Activated CD4-positive, alpha-beta T cell treated with anti-CD3 and anti-CD28 coated beads, Interleukin-2, amount 50 U/mL, for 16 hours (primary cell): ENCODE measurements at regions not wholly inside any gene's neighbourhood (a gene's known extent, or its start where the extent isn't known, plus 50 kb on each side); places are given as distances from the start of the nearest gene placed in this dataset.
A peak's percentile ranks its signal among the peaks of the same experiment; 100 is the strongest.

Source experiments
- DNase-seq: peaks from one replicate; pipeline ENCODE4 v3.0.0-alpha.2; 2020

DNA sequence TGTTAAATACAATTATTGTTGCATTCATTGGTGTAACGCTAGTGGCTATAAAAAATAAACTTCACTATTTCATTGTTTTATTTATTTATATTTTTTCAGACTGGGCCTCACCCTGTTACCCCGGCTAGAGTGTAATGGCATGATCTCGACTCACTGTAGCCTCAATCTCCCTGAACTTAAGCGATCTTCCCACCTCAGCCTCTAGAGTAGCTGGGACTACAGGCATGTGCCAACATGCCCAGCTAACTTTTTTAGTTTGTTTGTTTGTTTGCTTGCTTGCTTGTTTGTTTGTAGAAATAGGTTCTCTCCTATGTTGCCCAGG, 387.4 kb upstream of the PTBP2 start:
- DNase-seq = no peak

GRCh38 chr1:96338622-96339021, 383.0 kb upstream of the PTBP2 start:
- DNase-seq = no peak

DNA sequence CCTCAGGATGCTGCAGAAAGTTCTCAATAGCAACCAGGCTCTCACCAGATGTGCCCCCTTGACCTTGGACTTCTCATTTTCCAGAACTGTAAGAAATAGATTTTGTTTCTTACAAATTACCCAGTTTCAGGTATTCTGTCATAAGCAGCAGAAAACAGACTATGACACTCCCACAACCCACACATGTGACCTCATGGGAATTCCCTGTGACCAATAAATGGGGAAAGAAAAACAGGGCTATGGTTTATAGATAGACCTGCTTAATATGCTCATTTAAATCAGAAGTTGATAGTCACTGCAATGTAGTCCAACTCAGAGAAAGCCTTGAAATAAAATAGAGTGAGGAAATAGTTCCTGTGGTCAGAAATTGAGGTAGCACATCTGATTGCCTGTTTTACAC, 380.9 kb upstream of the PTBP2 start:
- no peak for DNase-seq

DNA sequence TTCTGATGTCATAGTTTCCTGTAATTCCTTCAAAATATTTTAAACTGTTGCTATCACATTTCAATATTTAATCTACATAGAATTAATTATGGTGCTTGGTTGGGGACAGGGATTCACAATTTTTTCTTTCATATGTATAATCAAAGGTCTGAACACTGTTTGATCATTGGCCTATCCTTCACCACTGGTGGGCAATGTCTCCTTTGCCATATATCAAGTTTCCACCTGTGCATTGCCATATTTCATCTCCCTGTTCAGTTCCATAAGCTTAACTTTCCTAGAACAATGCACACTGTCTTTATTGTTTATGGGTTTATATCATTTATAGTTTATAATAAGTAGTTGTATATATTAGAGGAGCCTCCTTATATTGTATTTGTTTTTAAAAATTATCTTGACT, 374.9 kb upstream of the PTBP2 start:
- DNase-seq = no peak

GRCh38 chr1:96349896-96350295, 371.7 kb upstream of the PTBP2 start:
- DNase-seq = no peak

DNA sequence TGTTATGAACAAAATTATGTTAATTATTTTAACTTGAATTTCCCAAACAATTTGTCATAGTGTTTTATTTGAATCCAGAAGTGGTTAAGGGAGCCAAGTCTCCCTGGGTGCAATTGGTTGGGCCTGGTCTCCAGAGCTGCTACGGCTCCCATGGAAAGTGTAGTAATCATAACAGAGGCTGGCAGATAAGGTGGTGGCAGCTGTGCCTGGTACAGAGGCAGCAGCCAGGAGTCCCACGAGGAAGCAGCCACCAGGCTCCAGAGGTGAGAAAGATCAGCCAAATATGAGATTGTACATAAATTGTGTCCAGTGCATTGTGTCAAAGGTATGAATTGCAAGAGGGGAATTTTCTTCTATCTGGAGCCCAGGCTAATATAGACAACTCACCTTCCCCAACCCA, 368.9 kb upstream of the PTBP2 start:
- DNase-seq = no peak

- no peak for DNase-seq
These were observed 366.1 kb upstream of the PTBP2 start for GRCh38 chr1:96355521-96355920.

GRCh38 chr1:96355961-96356360, 365.6 kb upstream of the PTBP2 start:
- no peak for DNase-seq

- no peak for DNase-seq
These were observed 364.3 kb upstream of the PTBP2 start for GRCh38 chr1:96357141-96357765.

- no peak for DNase-seq
These were observed 363.5 kb upstream of the PTBP2 start for GRCh38 chr1:96358057-96358456.

DNA sequence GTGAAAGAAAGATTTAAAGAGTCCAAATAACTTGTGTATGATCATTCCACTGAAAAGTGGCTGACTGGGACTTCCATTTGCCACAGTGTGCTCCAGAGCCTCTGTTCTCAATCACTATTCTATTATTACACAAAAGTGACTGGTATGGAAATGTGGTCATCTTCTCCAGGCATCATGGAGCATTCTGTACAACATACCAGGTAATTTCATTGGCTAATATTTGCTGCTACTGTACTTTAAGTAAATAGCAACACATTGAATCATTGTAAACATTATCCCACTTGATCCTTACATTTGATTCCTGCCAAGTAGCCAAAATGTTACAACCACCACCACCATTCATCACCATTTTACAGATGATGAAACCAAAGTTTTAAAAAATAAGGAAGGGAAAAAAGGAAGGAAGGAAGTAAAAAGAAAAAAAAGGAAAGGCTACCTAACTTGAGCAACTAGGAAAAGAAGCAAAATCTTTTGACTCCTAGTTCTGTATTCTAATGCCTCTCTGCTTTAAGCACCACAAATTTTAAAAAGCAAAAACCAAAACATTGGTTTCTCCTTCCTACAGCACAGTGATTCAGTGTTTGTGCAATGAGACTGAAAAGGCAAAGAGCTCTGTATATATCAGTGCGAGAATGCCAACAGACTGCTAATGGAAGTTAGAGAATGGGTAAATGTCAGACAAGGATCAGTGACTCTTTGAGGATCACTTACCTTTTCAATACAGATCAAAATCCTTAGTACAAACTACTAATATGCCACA, 361.4 kb upstream of the PTBP2 start:
- DNase-seq = no peak

GRCh38 chr1:96361271-96361856, 360.2 kb upstream of the PTBP2 start:
- no peak for DNase-seq

DNA sequence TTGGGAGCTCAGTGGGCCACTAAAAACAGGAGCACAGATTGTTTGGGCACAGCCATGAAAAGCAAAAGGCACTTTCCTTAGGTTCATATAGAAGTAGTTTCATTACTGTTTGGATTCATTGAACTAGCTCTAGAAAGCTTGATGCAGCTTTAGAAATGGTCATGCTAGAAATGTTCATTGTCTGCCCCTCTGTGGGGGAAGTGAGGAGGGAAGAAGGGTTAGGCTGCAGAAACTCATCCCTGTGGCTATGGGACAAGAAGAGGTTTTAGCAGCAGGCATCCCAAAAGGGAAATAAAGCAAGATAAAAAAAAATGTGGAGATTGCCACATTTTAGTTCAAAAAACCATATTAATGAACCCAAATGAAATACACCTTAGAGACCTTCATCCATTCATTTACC, 359.6 kb upstream of the PTBP2 start:
- no peak for DNase-seq

GRCh38 chr1:96362623-96363022, 359.0 kb upstream of the PTBP2 start:
- DNase-seq = peak; percentile 71

DNA sequence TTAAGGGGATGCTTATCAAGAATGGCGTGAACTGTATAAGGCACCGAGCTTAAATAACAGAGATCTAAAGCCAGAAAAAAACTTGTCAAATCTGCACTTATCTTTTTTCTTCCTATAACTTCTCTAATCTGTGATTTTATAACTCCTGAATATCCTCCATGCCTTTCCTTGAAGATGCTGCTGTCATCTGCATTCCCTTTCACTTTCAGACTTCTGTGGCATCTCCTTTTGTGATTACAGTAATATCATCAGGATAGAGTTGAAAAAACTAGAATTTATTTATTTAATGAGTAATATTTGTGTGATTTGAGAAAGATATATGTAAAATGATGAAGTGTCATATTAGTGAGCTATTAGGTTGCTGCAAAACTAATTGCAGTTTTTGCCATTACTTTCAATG, 357.8 kb upstream of the PTBP2 start:
- DNase-seq = no peak

GRCh38 chr1:96364576-96364975, 357.0 kb upstream of the PTBP2 start:
- DNase-seq = no peak

DNA sequence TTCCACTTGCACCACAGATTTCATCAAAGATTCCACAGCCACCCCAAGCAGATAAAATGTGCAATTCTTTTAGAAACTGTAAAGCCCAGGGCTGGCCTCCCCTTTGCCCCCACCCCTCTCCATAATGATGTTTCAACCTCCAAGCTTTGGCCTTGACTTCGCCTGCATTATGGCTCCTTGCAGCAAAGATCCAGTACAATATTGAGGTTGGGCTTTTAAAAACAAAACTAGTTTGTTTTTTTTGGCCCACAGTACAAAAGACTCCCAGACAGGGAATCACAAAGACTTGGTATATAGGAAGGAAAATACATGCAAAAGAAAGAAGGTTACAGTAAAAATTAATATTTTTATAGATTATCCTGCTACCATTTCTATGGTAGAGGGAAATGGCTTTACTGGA, 356.5 kb upstream of the PTBP2 start:
- no peak for DNase-seq

DNA sequence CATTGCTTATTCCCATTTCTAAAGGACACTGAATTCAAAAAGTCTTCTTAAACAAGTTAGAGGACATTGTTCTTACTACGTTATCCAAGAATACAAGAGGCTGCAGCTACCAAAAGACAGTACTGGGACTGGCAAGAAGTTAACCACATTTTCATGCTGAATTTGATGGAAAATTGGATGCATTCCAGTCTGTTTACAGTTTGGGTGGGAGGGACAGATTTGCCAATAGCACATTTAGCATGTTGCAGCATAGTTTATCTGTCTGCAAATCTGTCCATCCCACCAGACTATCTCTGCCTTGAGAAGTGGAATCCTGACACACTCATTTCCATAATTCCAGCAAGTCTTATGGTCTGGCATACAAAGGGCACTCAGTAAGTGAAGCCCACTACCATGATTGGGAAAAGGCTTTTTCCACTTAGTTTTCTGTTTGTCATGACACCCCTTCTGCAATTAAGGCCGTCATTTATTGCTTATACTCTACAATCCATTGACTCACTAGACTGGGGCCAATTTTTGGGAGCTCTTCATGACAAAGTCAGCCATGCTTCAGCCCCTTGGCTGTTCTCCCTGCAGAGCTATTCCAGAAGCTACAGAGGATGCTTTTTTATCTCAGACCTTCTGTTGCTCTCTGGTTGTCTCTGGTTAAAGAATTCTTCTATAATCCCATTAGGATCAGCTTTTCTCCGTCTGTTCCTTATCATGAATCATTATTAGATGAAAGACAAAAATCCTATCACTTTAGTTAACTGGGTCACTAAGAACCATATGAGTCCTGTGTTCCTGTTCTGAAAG, 355.8 kb upstream of the PTBP2 start:
- no peak for DNase-seq

GRCh38 chr1:96366516-96366915, 355.1 kb upstream of the PTBP2 start:
- no peak for DNase-seq

- no peak for DNase-seq
These were observed 353.8 kb upstream of the PTBP2 start for GRCh38 chr1:96367791-96368190.

- DNase-seq = no peak
These were observed 350.8 kb upstream of the PTBP2 start for GRCh38 chr1:96370757-96371156.

DNA sequence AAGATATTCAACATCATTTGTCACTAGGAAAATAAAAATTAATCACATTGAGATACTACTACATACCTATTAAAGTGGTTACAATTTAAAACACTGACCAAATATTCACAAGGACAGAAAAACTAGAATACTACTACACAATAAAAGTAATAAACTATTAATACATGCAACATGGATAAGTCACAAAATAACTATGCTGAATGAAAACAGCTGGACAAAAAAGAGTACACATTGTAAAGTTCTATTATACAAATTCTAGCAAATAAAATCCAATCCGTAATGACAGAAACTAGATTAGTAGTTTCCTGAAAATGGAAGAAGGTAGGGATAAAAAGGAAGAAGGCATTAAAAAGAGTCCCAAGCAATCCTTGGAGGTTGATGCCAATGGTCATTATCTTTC, 348.7 kb upstream of the PTBP2 start:
- no peak for DNase-seq

GRCh38 chr1:96374076-96374762, 347.4 kb upstream of the PTBP2 start:
- DNase-seq = no peak
